ENCODE measurements at regions not wholly inside any gene's neighbourhood (a gene's known extent, or its start where the extent isn't known, plus 50 kb on each side); places are given as distances from the start of the nearest gene placed in this dataset.

- TF ChIP-seq ZNF592 (IDR thresholded peaks at IDR 0.05) (no peak), TAL1 (IDR thresholded peaks at IDR 0.05) (no peak)
These were observed 135.7 kb downstream of the OR13A1 start (continued) for GRCh38 chr10:45179691-45180090.

GRCh38 chr10:45180507-45180906, 134.9 kb downstream of the OR13A1 start:
- BruUV-seq (replicated peaks): no TSS peak
- H3K79me2 ChIP-seq (ENCODE audit: control insufficient read depth, insufficient read depth, low read length): no peaks in the 10 kb centered on the region
- H4K20me1 ChIP-seq (replicated peaks; ENCODE audit: control insufficient read depth, insufficient read depth, low read length): no peaks in the 10 kb centered on the region
- no peaks in the 10 kb centered on the region for H3K9me3 ChIP-seq (replicated peaks; ENCODE audit: control insufficient read depth, insufficient read depth, low read depth, low read length)
- POLR2A ChIA-PET: no interaction called here
- no peak overlapping the region for H3K9ac ChIP-seq (ENCODE audit: insufficient read depth in 1 of 2, low read depth in 2 of 2, low read length in 2 of 2)
- ATAC-seq (no peak), DNase-seq (ENCODE audit: extremely low read depth in 1 of 4, low spot score in 3 of 4) (no peak), FAIRE-seq (no peak)
- no peaks in the 10 kb centered on the region for H3K36me3 ChIP-seq (ENCODE audit: control insufficient read depth, insufficient read depth, low read length)
- H2AFZ ChIP-seq (ENCODE audit: low read depth, low read length): no peak overlapping the region; the same call in 1 of the 2 replicates
- WGBS (ENCODE audit: insufficient coverage, low coverage, missing lambda C conversion rate): 48% methylated on average over 13 of the region's 14 CpGs
- CTCF ChIA-PET (ENCODE audit: low intra/inter-chr PET ratio): no interaction called here
- no peak overlapping the region for H3K4me2 ChIP-seq (ENCODE audit: insufficient read depth, low read length)
- H3K27me3 ChIP-seq (ENCODE audit: control insufficient read depth in 2 of 2, insufficient read depth in 2 of 2, low read length in 2 of 2): no peaks in the 10 kb centered on the region
- intact Hi-C loops (cut with micrococcal nuclease): no loop called here
- no peak for TF ChIP-seq CTCFL (IDR thresholded peaks at IDR 0.05; ENCODE audit: borderline replicate concordance, insufficient read depth, low read depth, low read length, poor library complexity, severe bottlenecking)
- in situ Hi-C loops (cut with MboI): no loop called here
- no peaks in the 10 kb centered on the region for H3K9me1 ChIP-seq (ENCODE audit: control insufficient read depth, insufficient read depth, low read length)
- peaks cover 9 to 12% of the 10 kb centered on the region in 2 experiments; a peak in 3 of 5 replicates for H3K4me1 ChIP-seq (replicated peaks in 1 of 2; ENCODE audit: control insufficient read depth in 2 of 2, insufficient read depth in 2 of 2, low read length in 2 of 2)
- no peak overlapping the region for H3K27ac ChIP-seq (ENCODE audit: extremely low read depth, low read depth, low read length)
- no peak overlapping the region for H3K4me3 ChIP-seq

Measured in K562 (cell line).